ENCODE measurements at regions not wholly inside any gene's neighbourhood (a gene's known extent, or its start where the extent isn't known, plus 50 kb on each side); places are given as distances from the start of the nearest gene placed in this dataset.
"Not testable (repeated sequence)": the region's sequence is repeated elsewhere in the genome, so short reads cannot be mapped to it uniquely, and the experiment has no call there.

DNA sequence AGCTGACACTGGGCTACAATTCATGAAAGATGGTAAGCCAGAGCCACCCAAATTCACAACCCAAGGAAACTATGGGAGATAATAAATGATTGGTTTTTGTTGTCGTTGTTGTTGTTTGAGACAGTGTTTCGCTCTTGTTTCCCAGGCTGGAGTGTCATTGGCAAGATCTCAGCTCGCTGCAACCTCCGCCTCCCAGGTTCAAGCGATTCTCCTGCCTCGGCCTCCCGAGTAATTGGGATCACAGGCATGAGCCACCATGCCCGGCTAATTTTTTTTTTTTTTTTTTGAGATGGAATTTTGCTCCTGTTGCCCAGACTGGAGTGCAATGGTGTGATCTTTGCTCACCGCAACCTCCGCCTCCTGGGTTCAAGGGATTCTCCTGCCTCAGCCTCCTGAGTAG lies 65.9 kb upstream of the METTL9 start:
- DNase-seq (ENCODE audit: low read depth in 1 of 2, low spot score in 1 of 2) = not testable (repeated sequence)

DNA sequence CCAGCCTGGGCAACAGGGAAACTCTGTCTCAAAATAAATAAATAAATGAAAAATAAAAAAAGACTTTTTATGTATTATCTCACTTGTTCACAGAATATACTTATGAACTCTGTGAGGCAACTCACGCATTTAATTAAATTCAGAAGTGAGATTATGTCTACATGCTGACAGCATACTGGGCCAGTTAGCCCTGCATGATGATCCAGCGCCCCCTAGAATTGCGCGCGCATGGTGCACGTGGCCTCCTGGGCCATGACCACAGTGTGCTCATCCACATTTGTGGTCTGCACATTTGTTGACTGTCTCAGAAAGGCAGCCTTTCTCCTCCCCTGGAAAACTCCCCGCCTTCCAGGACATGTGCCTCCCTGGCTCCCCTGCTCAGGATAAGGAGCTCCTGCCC lies 64.8 kb upstream of the METTL9 start:
- DNase-seq (ENCODE audit: low read depth in 1 of 2, low spot score in 1 of 2) = not testable (repeated sequence)

DNA sequence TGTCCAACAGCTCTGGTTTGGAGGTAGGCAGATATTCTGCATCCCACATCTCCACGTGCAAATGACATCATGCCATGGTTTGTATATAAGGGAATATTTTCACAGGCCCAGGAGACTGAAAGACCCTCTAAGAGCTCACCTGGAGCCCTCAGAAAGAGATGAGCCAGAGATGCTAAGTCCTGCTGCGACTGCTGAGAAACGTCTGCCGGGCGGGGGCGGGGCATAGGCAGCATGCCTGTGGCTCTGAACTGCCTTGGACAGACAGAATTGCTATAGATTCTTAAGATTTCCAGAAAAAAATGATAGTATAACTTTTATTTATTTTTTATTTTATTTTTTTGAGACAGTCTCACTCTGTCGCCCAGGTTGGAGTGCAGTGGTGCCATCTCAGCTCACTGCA lies 64.2 kb upstream of the METTL9 start:
- not testable (repeated sequence) for DNase-seq (ENCODE audit: low read depth in 1 of 2, low spot score in 1 of 2)

- DNase-seq (ENCODE audit: low read depth in 1 of 2, low spot score in 1 of 2) = not testable (repeated sequence)
Observed at GRCh38 chr16:21536740-21537139, 62.6 kb upstream of the METTL9 start.

DNA sequence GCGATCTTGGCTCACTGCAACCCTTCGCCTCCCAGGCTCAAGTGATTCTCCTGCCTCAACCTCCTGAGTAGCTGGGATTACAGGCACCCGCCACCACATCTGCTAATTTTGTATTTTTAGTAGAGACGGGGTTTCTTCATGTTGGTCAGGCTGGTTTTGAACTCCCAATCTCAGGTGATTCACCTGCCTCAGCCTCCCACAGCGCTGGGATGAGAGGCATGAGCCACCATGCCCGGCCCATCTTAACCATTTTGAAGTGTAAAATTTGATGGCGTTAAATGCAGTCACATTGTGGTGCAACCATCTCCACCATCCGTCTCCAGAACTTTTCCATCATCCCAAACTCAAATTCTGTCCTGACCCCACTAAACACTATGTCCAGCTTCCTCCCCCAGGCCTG lies 61.8 kb upstream of the METTL9 start:
- DNase-seq (ENCODE audit: low read depth in 1 of 2, low spot score in 1 of 2) = not testable (repeated sequence)

DNA sequence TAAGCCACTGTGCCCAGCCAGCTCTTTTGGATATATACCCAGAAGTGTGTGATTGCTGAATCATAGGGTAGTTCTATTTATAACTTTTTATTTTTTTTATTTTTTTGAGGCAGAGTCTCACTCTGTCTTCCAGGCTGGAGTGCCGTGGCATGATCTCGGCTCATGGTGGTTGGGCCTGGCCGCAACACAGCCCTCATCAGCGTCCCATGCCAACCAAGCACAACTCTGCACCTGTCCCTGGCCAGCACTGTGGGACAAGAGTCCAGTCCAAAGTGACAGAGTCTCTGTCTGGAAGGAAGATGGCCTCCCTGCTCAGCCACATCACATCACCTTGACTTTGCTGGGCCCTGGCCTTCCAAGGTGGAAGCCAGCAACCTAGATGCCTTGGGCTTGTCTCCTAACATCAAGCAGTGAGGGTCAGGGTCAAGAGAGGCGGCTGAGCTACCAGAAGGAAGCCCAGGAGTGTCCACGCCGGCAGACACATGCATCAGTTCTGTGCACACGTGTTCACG lies 60.2 kb upstream of the METTL9 start:
- not testable (repeated sequence) for DNase-seq (ENCODE audit: low read depth in 1 of 2, low spot score in 1 of 2)

DNA sequence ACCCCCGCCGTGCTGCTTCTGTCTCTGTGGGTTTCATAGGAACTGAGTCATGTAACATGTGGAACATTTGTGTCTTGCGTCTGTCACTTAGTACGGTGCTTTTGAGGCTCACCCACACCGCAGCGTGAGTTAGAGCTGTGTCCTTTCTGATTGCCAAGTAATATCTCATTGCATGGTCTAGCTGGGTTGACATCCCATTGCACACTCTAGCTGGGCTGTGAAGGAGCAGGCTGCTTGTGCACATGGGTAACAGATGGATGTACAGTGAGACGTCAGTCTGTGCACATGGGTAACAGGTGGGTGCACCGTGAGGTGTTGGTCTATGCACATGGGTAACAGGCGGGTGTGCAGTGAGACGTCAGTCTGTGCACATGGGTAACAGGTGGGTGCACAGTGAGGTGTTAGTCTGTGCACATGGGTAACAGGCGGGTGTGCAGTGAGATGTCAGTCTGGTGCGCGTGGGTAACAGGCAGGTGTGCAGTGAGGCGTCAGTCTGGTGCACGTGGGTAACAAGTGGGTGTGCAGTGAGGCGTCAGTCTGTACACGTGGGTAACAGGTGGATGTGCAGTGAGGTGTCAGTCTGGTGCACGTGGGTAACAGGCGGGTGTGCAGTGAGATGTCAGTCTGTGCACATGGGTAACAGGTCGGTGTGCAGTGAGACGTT lies 58.5 kb upstream of the METTL9 start:
- DNase-seq (ENCODE audit: low read depth in 1 of 2, low spot score in 1 of 2) = peak in 1 of 2 donors; percentile 45

- DNase-seq (ENCODE audit: low read depth in 1 of 2, low spot score in 1 of 2) = not testable (repeated sequence)
Observed at GRCh38 chr16:21541611-21542051, 57.7 kb upstream of the METTL9 start.

DNA sequence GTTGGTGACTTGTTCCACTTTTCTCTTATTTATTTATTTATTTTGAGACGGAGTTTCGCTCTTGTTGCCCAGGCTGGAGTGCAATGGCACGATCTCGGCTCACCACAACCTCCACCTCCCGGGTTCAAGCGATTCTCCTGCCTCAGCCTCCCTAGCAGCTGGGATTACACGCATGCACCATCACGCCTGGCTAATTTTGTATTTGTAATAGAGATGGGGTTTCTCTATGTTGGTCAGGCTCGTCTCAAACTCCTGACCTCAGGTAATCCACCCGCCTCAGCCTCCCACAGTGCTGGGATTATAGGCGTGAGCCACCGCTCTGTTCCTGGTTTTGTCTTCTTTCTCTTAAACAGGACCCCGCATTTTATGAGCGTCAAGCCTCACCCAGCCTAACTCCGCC lies 57.3 kb upstream of the METTL9 start:
- DNase-seq (ENCODE audit: low read depth in 1 of 2, low spot score in 1 of 2) = not testable (repeated sequence)

- not testable (repeated sequence) for DNase-seq (ENCODE audit: low read depth in 1 of 2, low spot score in 1 of 2)
Observed at GRCh38 chr16:21542491-21543124, 56.8 kb upstream of the METTL9 start.

DNA sequence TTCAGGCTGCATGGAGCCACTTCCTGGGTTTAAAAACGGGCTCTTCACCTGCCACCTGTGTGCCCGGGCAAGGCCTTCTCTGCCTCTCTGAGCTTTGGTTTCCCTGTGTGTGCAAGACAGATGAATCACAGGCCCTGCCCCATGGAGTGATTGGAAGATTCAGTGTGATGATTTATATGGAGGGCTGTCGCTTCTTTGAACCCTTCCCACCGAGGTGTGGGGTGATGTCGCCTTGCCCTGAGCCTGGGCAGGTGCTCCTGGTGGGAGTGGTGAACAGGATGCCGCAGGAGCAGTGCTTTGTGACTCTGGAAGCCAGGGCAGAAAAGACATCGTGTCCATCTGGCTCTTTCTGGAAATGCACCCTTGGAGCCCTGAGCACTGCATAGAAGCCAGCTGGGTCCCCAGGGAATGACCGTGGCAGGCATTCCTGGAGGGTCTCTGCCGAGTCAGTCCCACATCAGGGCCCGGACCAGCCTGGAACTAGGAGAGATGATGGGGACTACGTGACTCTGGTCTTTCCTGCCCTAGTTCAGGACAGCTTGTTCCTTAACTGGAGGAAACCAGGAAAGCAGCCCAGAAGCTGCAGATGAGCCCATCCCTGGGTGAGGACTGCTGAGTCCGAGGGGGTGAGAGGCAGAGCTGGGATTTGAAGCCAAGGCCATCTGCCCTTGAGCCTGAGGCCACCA lies 56.1 kb upstream of the METTL9 start:
- not testable (repeated sequence) for DNase-seq (ENCODE audit: low read depth in 1 of 2, low spot score in 1 of 2)

DNA sequence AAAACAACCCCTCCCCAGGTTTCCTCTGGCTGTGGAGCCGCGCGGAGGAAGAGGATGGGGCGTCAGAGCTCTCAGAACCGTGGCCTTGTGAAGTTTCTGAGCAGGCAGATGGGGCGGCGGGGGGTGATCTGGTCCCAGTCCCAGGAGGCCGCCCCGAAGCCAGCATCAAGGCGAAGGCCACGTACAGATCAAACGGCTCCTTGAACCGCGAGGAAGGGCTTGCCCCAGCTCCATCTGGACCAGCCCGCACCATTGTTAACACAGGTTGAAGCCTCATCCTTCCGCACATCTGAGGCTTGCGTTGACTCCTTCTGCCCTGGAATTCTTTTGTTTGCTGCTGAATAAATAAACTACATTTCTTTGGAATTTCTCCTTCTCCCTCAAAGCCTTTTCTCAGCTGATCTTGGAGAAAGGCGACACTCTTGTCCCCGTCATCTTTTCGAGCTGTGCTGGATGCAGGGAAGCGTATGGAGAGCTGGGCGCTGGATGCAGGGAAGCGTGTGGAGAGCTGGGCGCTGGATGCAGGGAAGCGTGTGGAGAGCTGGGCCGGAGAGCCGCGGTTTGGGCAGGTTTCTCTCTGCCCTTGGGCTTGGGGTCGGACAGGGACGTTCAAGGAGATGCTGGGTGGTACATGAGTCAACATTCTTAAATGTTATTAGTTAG lies 53.6 kb upstream of the METTL9 start:
- DNase-seq (ENCODE audit: low read depth in 1 of 2, low spot score in 1 of 2) = not testable (repeated sequence)

GRCh38 chr16:21549396-21549795 lies 50.0 kb upstream of the METTL9 start:
- not testable (repeated sequence) for DNase-seq (ENCODE audit: low read depth in 1 of 2, low spot score in 1 of 2)
